ENCODE measurements at regions not wholly inside any gene's neighbourhood (a gene's known extent, or its start where the extent isn't known, plus 50 kb on each side); places are given as distances from the start of the nearest gene placed in this dataset.

GRCh38 chr6:74250161-74250818 lies 554.3 kb downstream of the CD109 start (continued):
- no peak for TF ChIP-seq REST (IDR thresholded peaks at IDR 0.05; ENCODE audit: unreplicated experiment)

GRCh38 chr6:74249658-74250057 lies 553.7 kb downstream of the CD109 start:
- Mint-ChIP-seq H3K4me1 (peaks cover 17% of the 10 kb centered on the region; the same call in 2 of the 3 replicates), H3K27ac (0 out of 2 replicates have a peak overlapping the region, but pooled peaks have one; percentile 75), H3K36me3 (ENCODE audit: low read depth) (peaks cover 9% of the 10 kb centered on the region; the same call in 2 of the 3 replicates), H3K4me3 (no peak overlapping the region), H3K27me3 (ENCODE audit: insufficient read depth, low read depth, poor library complexity) (no peaks in the 10 kb centered on the region), H3K9me3 (peaks cover 17% of the 10 kb centered on the region)
- Histone ChIP-seq H4K20me1 (replicated peaks; ENCODE audit: insufficient read depth) (no peaks in the 10 kb centered on the region), H3K27ac (ENCODE audit: low read depth) (no peak overlapping the region), H3K9me2 (ENCODE audit: insufficient read depth) (0 out of 2 replicates have a peak, but pooled peaks cover 4% of the 10 kb centered on the region), H3K4me3 (no peak overlapping the region), H3F3A (replicated peaks; ENCODE audit: low read depth) (no peaks in the 10 kb centered on the region), H3K4me1 (ENCODE audit: insufficient read depth) (peaks cover 7% of the 10 kb centered on the region), H3K27me3 (ENCODE audit: insufficient read depth) (no peaks in the 10 kb centered on the region), H2AFZ (no peak overlapping the region), H3K4me2 (no peak overlapping the region), H3K36me3 (ENCODE audit: insufficient read depth) (no peaks in the 10 kb centered on the region; the same call in 1 of the 2 replicates), H3K79me2 (replicated peaks; ENCODE audit: insufficient read depth) (no peaks in the 10 kb centered on the region)
- no peak for DNase-seq (ENCODE audit: low spot score)
- ATAC-seq: no peak
- TF ChIP-seq EZH2phosphoT487 (IDR thresholded peaks at IDR 0.05; ENCODE audit: unreplicated experiment) (no peak), POLR2AphosphoS5 (IDR thresholded peaks at IDR 0.05; ENCODE audit: low read depth) (no peak), ZNF331 (CRISPR knock-in tag; IDR thresholded peaks at IDR 0.05; ENCODE audit: low read depth) (no peak), JUNB (IDR thresholded peaks at IDR 0.05; ENCODE audit: unreplicated experiment) (no peak), EZH2 (IDR thresholded peaks at IDR 0.05; ENCODE audit: low read depth, unreplicated experiment) (no peak), ZNF462 (CRISPR knock-in tag; IDR thresholded peaks at IDR 0.05) (no peak), STAT1 (IDR thresholded peaks at IDR 0.05; ENCODE audit: unreplicated experiment) (no peak), CREB1 (CRISPR knock-in tag; IDR thresholded peaks at IDR 0.05; ENCODE audit: low read depth) (no peak)
- TF ChIP-seq, protein P1, sequence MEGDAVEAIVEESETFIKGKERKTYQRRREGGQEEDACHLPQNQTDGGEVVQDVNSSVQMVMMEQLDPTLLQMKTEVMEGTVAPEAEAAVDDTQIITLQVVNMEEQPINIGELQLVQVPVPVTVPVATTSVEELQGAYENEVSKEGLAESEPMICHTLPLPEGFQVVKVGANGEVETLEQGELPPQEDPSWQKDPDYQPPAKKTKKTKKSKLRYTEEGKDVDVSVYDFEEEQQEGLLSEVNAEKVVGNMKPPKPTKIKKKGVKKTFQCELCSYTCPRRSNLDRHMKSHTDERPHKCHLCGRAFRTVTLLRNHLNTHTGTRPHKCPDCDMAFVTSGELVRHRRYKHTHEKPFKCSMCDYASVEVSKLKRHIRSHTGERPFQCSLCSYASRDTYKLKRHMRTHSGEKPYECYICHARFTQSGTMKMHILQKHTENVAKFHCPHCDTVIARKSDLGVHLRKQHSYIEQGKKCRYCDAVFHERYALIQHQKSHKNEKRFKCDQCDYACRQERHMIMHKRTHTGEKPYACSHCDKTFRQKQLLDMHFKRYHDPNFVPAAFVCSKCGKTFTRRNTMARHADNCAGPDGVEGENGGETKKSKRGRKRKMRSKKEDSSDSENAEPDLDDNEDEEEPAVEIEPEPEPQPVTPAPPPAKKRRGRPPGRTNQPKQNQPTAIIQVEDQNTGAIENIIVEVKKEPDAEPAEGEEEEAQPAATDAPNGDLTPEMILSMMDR (conservative IDR thresholded peaks at IDR 0.05; ENCODE audit: low read depth in 2 of 2): no peak

All from GM23338 (cell line).